GM18951 (cell line): ENCODE measurements at regions not wholly inside any gene's neighbourhood (a gene's known extent, or its start where the extent isn't known, plus 50 kb on each side); places are given as distances from the start of the nearest gene placed in this dataset.
"Not testable (repeated sequence)": the region's sequence is repeated elsewhere in the genome, so short reads cannot be mapped to it uniquely, and the experiment has no call there.

Source experiments
- POLR2A ChIP-seq: IDR thresholded peaks from 4 replicates; pipeline ENCODE4 v1.6.1; 2011; ENCODE audit warnings: mild to moderate bottlenecking; ENCODE audit not compliant: insufficient read length, insufficient read depth; ENCODE audit errors: extremely low read depth
- in situ Hi-C: fragments of 300-500 bp; cut with MboI; formaldehyde crosslinking; loops from one replicate; pipeline ENCODE4 v1.12.0; 2022; ENCODE audit warnings: low sequenced_read_pairs, mixed read lengths, inconsistent platforms; ENCODE audit not compliant: unreplicated experiment

GRCh38 chr1:168424281-168424680, 119.5 kb downstream of the XCL2 start:
- no peak for TF ChIP-seq POLR2A
- in situ Hi-C loops: no loop called here

GRCh38 chr1:168422203-168422847, 121.5 kb downstream of the XCL2 start:
- TF ChIP-seq POLR2A: no peak
- in situ Hi-C loops: no loop called here

- TF ChIP-seq POLR2A: no peak
- in situ Hi-C loops: no loop called here
These were observed 122.3 kb downstream of the XCL2 start for GRCh38 chr1:168421399-168422004.

- in situ Hi-C loops: no loop called here
- no peak for TF ChIP-seq POLR2A
These were observed 123.6 kb downstream of the XCL2 start for GRCh38 chr1:168420177-168420576.

GRCh38 chr1:168419736-168420135, 124.1 kb downstream of the XCL2 start:
- TF ChIP-seq POLR2A: no peak
- in situ Hi-C loops: no loop called here

- TF ChIP-seq POLR2A: no peak
- in situ Hi-C loops: no loop called here
These were observed 127.6 kb downstream of the XCL2 start for GRCh38 chr1:168416220-168416619.

GRCh38 chr1:168414914-168415313, 128.9 kb downstream of the XCL2 start:
- in situ Hi-C loops: no loop called here

GRCh38 chr1:168410464-168410863, 129.8 kb downstream of the TBX19 start:
- TF ChIP-seq POLR2A: no peak

More at GRCh38 chr1:168414914-168415313, 128.9 kb downstream of the XCL2 start:
- TF ChIP-seq POLR2A: no peak

GRCh38 chr1:168408884-168409283, 128.2 kb downstream of the TBX19 start:
- TF ChIP-seq POLR2A: no peak
- in situ Hi-C loops: no loop called here

More at GRCh38 chr1:168410464-168410863, 129.8 kb downstream of the TBX19 start:
- in situ Hi-C loops: no loop called here

- no peak for TF ChIP-seq POLR2A
These were observed 127.8 kb downstream of the TBX19 start for GRCh38 chr1:168408539-168408865.

GRCh38 chr1:168407832-168408538, 127.3 kb downstream of the TBX19 start:
- TF ChIP-seq POLR2A: no peak
- in situ Hi-C loops: no loop called here

More at GRCh38 chr1:168408539-168408865, 127.8 kb downstream of the TBX19 start:
- in situ Hi-C loops: no loop called here

- no peak for TF ChIP-seq POLR2A
- in situ Hi-C loops: no loop called here
These were observed 125.4 kb downstream of the TBX19 start for GRCh38 chr1:168405906-168406549.

GRCh38 chr1:168403140-168403539, 122.5 kb downstream of the TBX19 start:
- TF ChIP-seq POLR2A: no peak
- in situ Hi-C loops: no loop called here

- in situ Hi-C loops: not testable (repeated sequence)
These were observed 121.8 kb downstream of the TBX19 start for GRCh38 chr1:168402466-168402865.
